ENCODE measurements at regions not wholly inside any gene's neighbourhood (a gene's known extent, or its start where the extent isn't known, plus 50 kb on each side); places are given as distances from the start of the nearest gene placed in this dataset.

GRCh38 chr4:167290678-167291077 is 56.4 kb upstream of the SPOCK3 start:
- no peak overlapping the region for H3K4me3 ChIP-seq (ENCODE audit: low read depth, low read length)
- TF ChIP-seq CTCF (IDR thresholded peaks at IDR 0.05; ENCODE audit: low read depth, low read length, missing control alignments) = peak; percentile 20
- in situ Hi-C loops (cut with HindIII; ENCODE audit: low sequenced_read_pairs) = no loop called here
- DNase-seq (ENCODE audit: low read depth) = peak; percentile 13

- in situ Hi-C loops (cut with HindIII; ENCODE audit: low sequenced_read_pairs) = no loop called here
- no peak for TF ChIP-seq CTCF (IDR thresholded peaks at IDR 0.05; ENCODE audit: low read depth, low read length, missing control alignments)
- H3K4me3 ChIP-seq (ENCODE audit: low read depth, low read length) = no peak overlapping the region
- DNase-seq (ENCODE audit: low read depth) = no peak
Measured at GRCh38 chr4:167308876-167309275, 74.6 kb upstream of the SPOCK3 start.

- in situ Hi-C loops (cut with HindIII; ENCODE audit: low sequenced_read_pairs) = no loop called here
- no peak for DNase-seq (ENCODE audit: low read depth)
- no peak for TF ChIP-seq CTCF (IDR thresholded peaks at IDR 0.05; ENCODE audit: low read depth, low read length, missing control alignments)
- H3K4me3 ChIP-seq (ENCODE audit: low read depth, low read length) = no peak overlapping the region
Measured at GRCh38 chr4:167321299-167321698, 87.0 kb upstream of the SPOCK3 start.

- in situ Hi-C loops (cut with HindIII; ENCODE audit: low sequenced_read_pairs) = no loop called here
- H3K4me3 ChIP-seq (ENCODE audit: low read depth, low read length) = no peak overlapping the region
- no peak for DNase-seq (ENCODE audit: low read depth)
- no peak for TF ChIP-seq CTCF (IDR thresholded peaks at IDR 0.05; ENCODE audit: low read depth, low read length, missing control alignments)
Measured at GRCh38 chr4:167339781-167340180, 105.5 kb upstream of the SPOCK3 start.

- TF ChIP-seq CTCF (IDR thresholded peaks at IDR 0.05; ENCODE audit: low read depth, low read length, missing control alignments) = no peak
- in situ Hi-C loops (cut with HindIII; ENCODE audit: low sequenced_read_pairs) = no loop called here
- H3K4me3 ChIP-seq (ENCODE audit: low read depth, low read length) = no peak overlapping the region
- DNase-seq (ENCODE audit: low read depth) = no peak
Measured at GRCh38 chr4:167359711-167360110, 125.4 kb upstream of the SPOCK3 start.

- no peak for TF ChIP-seq CTCF (IDR thresholded peaks at IDR 0.05; ENCODE audit: low read depth, low read length, missing control alignments)
- in situ Hi-C loops (cut with HindIII; ENCODE audit: low sequenced_read_pairs) = no loop called here
- H3K4me3 ChIP-seq (ENCODE audit: low read depth, low read length) = no peak overlapping the region
- DNase-seq (ENCODE audit: low read depth) = no peak
Measured at GRCh38 chr4:167379076-167379835, 145.0 kb upstream of the SPOCK3 start.

Data from astrocyte of the cerebellum (primary cell).